ENCODE measurements at regions not wholly inside any gene's neighbourhood (a gene's known extent, or its start where the extent isn't known, plus 50 kb on each side); places are given as distances from the start of the nearest gene placed in this dataset.
"Not testable (repeated sequence)": the region's sequence is repeated elsewhere in the genome, so short reads cannot be mapped to it uniquely, and the experiment has no call there.

DNA sequence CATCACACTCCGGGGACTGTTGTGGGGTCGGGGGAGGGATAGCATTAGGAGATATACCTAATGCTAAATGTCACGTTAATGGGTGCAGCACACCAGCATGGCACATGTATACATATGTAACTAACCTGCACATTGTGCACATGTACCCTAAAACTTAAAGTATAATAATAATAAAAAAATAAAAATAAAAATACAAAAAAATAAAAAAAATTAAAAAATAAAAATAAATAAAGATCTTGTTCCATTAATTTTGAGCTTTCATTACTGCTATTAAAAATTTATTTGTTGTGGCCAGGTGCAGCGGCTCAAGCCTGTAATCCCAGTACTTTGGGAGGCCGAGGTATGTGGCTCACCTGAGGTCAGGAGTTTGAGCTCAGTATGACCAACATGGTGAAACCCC is 201.8 kb upstream of the TRPC4 start:
- not testable (repeated sequence) for H3K9me3 ChIP-seq (ENCODE audit: control insufficient read depth in 1 of 2, low read length in 2 of 2); H3K27ac ChIP-seq (ENCODE audit: low read length); H3K4me1 ChIP-seq (ENCODE audit: control insufficient read depth in 1 of 2, insufficient read depth in 2 of 2, low read length in 2 of 2); H3K36me3 ChIP-seq (ENCODE audit: control insufficient read depth in 1 of 2, insufficient read depth in 2 of 2, low read length in 2 of 2); H3K27me3 ChIP-seq (ENCODE audit: low read depth, low read length); H3K4me3 ChIP-seq (ENCODE audit: low read depth in 1 of 2, low read length in 2 of 2)

DNA sequence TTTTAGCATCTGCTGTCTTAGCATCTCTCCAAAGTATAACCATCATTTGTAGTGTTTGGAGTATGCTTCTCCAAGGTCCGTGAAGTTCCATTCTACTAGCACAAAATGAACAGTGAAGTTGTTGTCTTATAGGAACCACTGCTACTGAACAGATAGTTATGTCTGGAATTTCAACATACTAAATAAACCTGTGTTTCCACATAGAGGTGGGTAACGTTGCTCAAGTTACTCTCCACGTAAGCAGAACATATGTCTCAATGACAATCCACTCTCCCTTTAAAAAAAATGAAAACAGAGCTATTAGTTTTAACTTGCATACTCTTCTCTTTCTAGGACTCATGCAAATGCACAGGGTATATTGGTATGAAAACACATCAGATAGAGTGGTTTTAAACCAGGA is 184.3 kb upstream of the TRPC4 start:
- H3K4me3 ChIP-seq (ENCODE audit: low read depth in 1 of 2, low read length in 2 of 2), result no peak overlapping the region
- no peak overlapping the region for H3K27ac ChIP-seq (ENCODE audit: low read length)
- no peaks in the 10 kb centered on the region for H3K9me3 ChIP-seq (ENCODE audit: control insufficient read depth in 1 of 2, low read length in 2 of 2)
- H3K27me3 ChIP-seq (ENCODE audit: low read depth, low read length), result no peaks in the 10 kb centered on the region
- no peaks in the 10 kb centered on the region for H3K4me1 ChIP-seq (ENCODE audit: control insufficient read depth in 1 of 2, insufficient read depth in 2 of 2, low read length in 2 of 2)
- H3K36me3 ChIP-seq (ENCODE audit: control insufficient read depth in 1 of 2, insufficient read depth in 2 of 2, low read length in 2 of 2), result no peaks in the 10 kb centered on the region

DNA sequence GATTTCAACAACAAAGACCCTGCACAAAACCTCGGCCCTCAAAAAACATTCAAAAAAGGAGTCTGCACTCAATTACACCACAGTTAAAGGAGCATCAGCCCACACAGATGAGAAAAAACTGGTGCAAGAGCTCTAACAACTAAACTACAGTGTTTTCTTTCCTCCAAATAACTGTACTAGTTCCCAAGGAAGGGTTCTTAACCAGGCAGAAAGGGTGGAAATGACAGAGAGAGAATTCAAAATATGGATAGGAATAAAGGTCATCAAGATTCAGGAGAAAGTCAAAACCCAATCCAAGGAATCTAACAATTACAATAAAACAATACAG is 176.4 kb upstream of the TRPC4 start:
- Histone ChIP-seq H3K27me3 (ENCODE audit: low read depth, low read length) (no peaks in the 10 kb centered on the region), H3K27ac (ENCODE audit: low read length) (no peak overlapping the region), H3K36me3 (ENCODE audit: control insufficient read depth in 1 of 2, insufficient read depth in 2 of 2, low read length in 2 of 2) (peaks cover 0 to 5% of the 10 kb centered on the region in 2 donors), H3K4me3 (ENCODE audit: low read depth in 1 of 2, low read length in 2 of 2) (no peak overlapping the region), H3K4me1 (ENCODE audit: control insufficient read depth in 1 of 2, insufficient read depth in 2 of 2, low read length in 2 of 2) (no peaks in the 10 kb centered on the region), H3K9me3 (ENCODE audit: control insufficient read depth in 1 of 2, low read length in 2 of 2) (no peaks in the 10 kb centered on the region)

DNA sequence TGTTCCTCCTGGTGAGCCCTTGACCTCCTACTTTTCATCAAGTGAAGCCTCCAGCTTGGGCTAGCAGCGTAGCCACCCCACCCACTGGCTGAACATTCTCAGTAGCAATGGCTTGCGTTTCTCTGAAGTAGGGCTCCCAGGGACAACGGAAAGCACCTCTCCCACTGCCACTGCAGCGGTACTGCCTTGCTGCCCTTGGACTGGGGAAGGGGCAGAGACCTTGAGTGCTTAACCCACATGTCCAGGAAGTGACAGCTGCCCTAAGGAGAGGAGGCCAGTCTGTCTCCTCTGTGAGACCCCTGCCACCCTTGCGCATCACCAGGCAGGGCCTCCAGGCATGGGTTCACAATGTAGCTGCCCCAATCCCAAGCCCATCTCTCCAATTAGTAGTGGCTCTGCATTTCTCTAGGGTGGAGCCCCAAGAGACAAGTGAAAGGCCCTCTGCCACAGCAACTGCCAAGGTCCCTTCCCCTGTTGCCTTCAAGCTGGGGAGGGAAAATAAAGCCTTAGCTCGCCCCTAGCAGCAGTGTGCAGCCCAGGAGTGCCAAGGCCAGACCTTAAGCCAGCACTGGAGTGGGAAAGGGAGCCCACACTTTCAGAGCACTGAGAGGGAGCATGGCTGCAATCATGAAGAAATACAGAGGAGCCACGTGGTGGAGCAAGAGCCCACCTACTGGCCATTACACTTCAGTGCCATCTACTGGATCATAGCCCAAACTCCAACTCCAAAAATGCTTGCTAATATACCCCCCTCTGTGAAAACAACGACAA is 175.9 kb upstream of the TRPC4 start:
- Histone ChIP-seq H3K9me3 (ENCODE audit: control insufficient read depth in 1 of 2, low read length in 2 of 2) (no peaks in the 10 kb centered on the region), H3K27ac (ENCODE audit: low read length) (no peak overlapping the region), H3K4me3 (ENCODE audit: low read depth in 1 of 2, low read length in 2 of 2) (no peak overlapping the region), H3K27me3 (ENCODE audit: low read depth, low read length) (no peaks in the 10 kb centered on the region), H3K4me1 (ENCODE audit: control insufficient read depth in 1 of 2, insufficient read depth in 2 of 2, low read length in 2 of 2) (no peaks in the 10 kb centered on the region), H3K36me3 (ENCODE audit: control insufficient read depth in 1 of 2, insufficient read depth in 2 of 2, low read length in 2 of 2) (peaks cover 0 to 5% of the 10 kb centered on the region in 2 donors)

DNA sequence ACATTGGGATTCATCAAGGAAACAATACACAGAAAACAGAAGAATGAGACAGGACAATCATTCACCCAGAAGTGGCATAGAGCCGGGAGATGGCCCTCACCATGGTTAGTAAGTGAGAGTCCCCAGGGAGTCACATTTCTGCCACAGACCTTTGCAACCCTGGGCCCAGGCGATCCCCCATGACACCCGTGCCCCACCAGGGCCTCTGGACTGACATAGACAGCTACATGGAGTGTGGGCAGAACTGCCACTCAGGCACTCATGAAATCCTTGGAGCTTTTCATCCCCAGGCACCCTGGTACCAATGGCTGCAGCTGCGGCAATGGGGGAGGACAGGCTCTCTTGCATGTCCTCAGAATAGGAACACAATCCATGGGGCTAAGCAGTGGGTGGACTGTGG is 174.5 kb upstream of the TRPC4 start:
- H3K27ac ChIP-seq (ENCODE audit: low read length), result no peak overlapping the region
- no peaks in the 10 kb centered on the region for H3K4me1 ChIP-seq (ENCODE audit: control insufficient read depth in 1 of 2, insufficient read depth in 2 of 2, low read length in 2 of 2)
- peaks cover 0 to 5% of the 10 kb centered on the region in 2 donors for H3K36me3 ChIP-seq (ENCODE audit: control insufficient read depth in 1 of 2, insufficient read depth in 2 of 2, low read length in 2 of 2)
- H3K27me3 ChIP-seq (ENCODE audit: low read depth, low read length), result no peaks in the 10 kb centered on the region
- no peaks in the 10 kb centered on the region for H3K9me3 ChIP-seq (ENCODE audit: control insufficient read depth in 1 of 2, low read length in 2 of 2)
- H3K4me3 ChIP-seq (ENCODE audit: low read depth in 1 of 2, low read length in 2 of 2), result no peak overlapping the region

DNA sequence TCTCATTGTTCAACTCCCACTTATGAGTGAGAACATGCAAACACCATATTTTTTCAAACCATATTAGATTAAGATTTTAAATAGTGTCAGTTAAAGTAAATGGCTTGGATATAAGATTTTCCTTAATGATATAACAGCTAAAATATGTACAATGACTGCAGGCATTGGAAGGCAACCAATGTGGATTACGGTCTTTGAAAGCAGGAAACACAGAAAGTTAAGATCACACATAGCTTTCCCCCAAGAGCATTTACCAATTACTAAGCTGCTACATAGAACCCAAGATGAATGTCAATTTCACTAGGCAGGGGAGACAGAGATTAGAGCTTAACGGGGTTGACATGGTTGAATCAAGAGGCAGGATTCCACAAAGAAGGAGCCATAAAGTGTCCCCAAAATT is 173.2 kb upstream of the TRPC4 start:
- H3K9me3 ChIP-seq (ENCODE audit: control insufficient read depth in 1 of 2, low read length in 2 of 2), result no peaks in the 10 kb centered on the region
- no peak overlapping the region for H3K27ac ChIP-seq (ENCODE audit: low read length)
- peaks cover 0 to 5% of the 10 kb centered on the region in 2 donors for H3K36me3 ChIP-seq (ENCODE audit: control insufficient read depth in 1 of 2, insufficient read depth in 2 of 2, low read length in 2 of 2)
- no peaks in the 10 kb centered on the region for H3K4me1 ChIP-seq (ENCODE audit: control insufficient read depth in 1 of 2, insufficient read depth in 2 of 2, low read length in 2 of 2)
- no peaks in the 10 kb centered on the region for H3K27me3 ChIP-seq (ENCODE audit: low read depth, low read length)
- no peak overlapping the region for H3K4me3 ChIP-seq (ENCODE audit: low read depth in 1 of 2, low read length in 2 of 2)

DNA sequence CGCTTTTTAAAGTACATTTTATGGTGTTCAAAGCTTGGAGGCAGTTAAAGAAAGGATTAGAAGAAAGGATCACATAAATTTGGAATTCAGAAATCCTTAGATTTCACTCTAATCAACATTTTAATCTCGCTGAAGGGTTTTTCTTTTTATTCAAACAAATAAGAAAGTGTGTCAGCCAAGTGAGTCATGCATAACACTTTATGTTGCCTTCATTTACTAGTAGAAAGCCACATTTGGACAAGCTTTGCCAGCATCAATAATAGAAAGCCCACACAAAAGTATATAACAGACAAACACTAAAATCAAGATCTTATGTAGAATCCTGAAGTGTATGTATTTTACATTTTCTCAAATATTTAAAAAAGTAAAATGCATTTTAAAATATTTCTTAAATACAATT is 154.9 kb upstream of the TRPC4 start:
- Histone ChIP-seq H3K36me3 (ENCODE audit: control insufficient read depth in 1 of 2, insufficient read depth in 2 of 2, low read length in 2 of 2) (no peaks in the 10 kb centered on the region), H3K27ac (ENCODE audit: low read length) (no peak overlapping the region), H3K9me3 (ENCODE audit: control insufficient read depth in 1 of 2, low read length in 2 of 2) (peaks cover 7 to 14% of the 10 kb centered on the region in 2 donors), H3K27me3 (ENCODE audit: low read depth, low read length) (no peaks in the 10 kb centered on the region), H3K4me1 (ENCODE audit: control insufficient read depth in 1 of 2, insufficient read depth in 2 of 2, low read length in 2 of 2) (no peaks in the 10 kb centered on the region), H3K4me3 (ENCODE audit: low read depth in 1 of 2, low read length in 2 of 2) (no peak overlapping the region)

DNA sequence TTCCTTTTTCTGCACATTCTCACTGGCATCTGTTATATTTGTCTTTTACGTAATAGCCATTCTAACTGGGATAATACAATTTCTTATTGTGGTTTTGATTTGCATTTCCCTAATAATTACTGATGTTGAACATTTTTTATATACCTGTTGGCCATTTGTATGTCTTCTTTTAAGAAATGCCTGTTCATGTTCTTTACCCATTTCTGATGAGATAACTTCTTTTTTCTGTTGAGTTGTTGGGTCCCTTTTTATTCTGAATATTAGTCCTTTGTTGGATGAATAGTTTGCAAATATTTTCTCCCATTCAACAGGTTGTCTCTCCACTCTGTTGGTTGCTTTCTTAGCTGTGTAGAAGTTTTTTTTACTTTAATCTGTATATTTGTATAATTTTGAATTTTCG is 147.7 kb upstream of the TRPC4 start:
- no peaks in the 10 kb centered on the region for H3K4me1 ChIP-seq (ENCODE audit: control insufficient read depth in 1 of 2, insufficient read depth in 2 of 2, low read length in 2 of 2)
- no peak overlapping the region for H3K27ac ChIP-seq (ENCODE audit: low read length)
- H3K27me3 ChIP-seq (ENCODE audit: low read depth, low read length), result no peaks in the 10 kb centered on the region
- peaks cover 7 to 17% of the 10 kb centered on the region in 2 donors for H3K9me3 ChIP-seq (ENCODE audit: control insufficient read depth in 1 of 2, low read length in 2 of 2)
- H3K4me3 ChIP-seq (ENCODE audit: low read depth in 1 of 2, low read length in 2 of 2), result no peak overlapping the region
- H3K36me3 ChIP-seq (ENCODE audit: control insufficient read depth in 1 of 2, insufficient read depth in 2 of 2, low read length in 2 of 2), result no peaks in the 10 kb centered on the region

DNA sequence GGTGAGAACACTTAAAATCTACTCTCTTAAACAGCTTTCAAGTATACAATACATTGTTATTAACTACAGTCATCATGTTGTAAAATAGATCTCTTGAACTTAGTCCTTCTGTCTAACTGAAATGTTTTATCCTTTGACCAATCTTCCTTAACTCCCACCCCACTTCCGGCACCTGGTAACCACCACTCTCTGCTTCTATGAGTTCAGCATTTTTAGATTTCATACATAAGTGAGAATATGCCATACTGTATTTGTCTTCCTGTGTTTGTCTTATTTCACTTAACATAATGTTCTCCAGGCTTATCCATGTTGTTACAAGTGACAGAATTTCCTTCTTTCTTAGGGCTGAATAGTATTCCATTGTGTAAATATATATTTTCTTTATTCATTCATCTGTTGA is 144.1 kb upstream of the TRPC4 start:
- H3K9me3 ChIP-seq (ENCODE audit: control insufficient read depth in 1 of 2, low read length in 2 of 2), result peaks cover 0 to under 1% of the 10 kb centered on the region in 2 donors
- H3K4me1 ChIP-seq (ENCODE audit: control insufficient read depth in 1 of 2, insufficient read depth in 2 of 2, low read length in 2 of 2), result no peaks in the 10 kb centered on the region
- H3K4me3 ChIP-seq (ENCODE audit: low read depth in 1 of 2, low read length in 2 of 2), result no peak overlapping the region
- H3K27me3 ChIP-seq (ENCODE audit: low read depth, low read length), result no peaks in the 10 kb centered on the region
- H3K27ac ChIP-seq (ENCODE audit: low read length), result no peak overlapping the region
- H3K36me3 ChIP-seq (ENCODE audit: control insufficient read depth in 1 of 2, insufficient read depth in 2 of 2, low read length in 2 of 2), result no peaks in the 10 kb centered on the region

DNA sequence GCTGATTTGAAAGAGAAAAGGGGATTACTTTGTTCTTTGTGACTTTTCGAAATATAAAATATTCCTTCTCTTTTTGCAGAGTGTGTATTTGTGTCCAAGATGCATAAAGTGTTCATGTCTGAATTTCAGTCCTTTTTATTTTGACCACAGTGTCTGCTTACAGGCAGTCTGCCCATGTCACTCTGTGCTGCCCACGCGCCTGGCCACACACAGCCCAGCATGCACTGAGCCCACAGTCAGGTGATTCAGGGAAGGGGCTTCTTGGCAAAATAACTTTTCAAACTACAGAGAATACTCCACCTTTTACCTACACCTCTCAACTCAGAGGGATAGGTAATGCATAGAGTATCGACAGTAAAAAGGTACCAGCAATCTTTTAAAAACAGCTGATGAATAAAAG is 142.5 kb upstream of the TRPC4 start:
- Histone ChIP-seq H3K36me3 (ENCODE audit: control insufficient read depth in 1 of 2, insufficient read depth in 2 of 2, low read length in 2 of 2) (no peaks in the 10 kb centered on the region), H3K27ac (ENCODE audit: low read length) (no peak overlapping the region), H3K9me3 (ENCODE audit: control insufficient read depth in 1 of 2, low read length in 2 of 2) (no peaks in the 10 kb centered on the region), H3K27me3 (ENCODE audit: low read depth, low read length) (no peaks in the 10 kb centered on the region), H3K4me3 (ENCODE audit: low read depth in 1 of 2, low read length in 2 of 2) (no peak overlapping the region), H3K4me1 (ENCODE audit: control insufficient read depth in 1 of 2, insufficient read depth in 2 of 2, low read length in 2 of 2) (no peaks in the 10 kb centered on the region)

DNA sequence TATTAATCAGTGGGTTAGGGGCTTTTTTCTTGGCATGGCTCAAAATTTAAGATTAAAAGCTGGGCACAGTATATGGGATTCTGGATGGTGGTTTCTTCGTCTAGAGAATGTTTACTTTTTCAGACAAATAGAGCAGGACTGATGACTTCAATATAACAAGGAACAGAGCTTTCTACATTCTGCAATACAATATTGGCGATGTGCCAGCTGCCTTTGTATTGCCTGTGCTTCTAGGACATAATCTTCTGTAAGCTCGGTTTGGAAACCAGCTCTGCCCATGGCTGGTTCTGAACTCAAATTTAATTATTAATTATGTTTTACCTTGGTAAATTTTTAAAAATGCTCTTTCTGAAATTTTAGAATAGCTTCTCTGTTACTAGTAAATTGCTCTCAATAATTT is 139.1 kb upstream of the TRPC4 start:
- Histone ChIP-seq H3K4me3 (ENCODE audit: low read depth in 1 of 2, low read length in 2 of 2) (no peak overlapping the region), H3K9me3 (ENCODE audit: control insufficient read depth in 1 of 2, low read length in 2 of 2) (no peaks in the 10 kb centered on the region), H3K27me3 (ENCODE audit: low read depth, low read length) (no peaks in the 10 kb centered on the region), H3K27ac (ENCODE audit: low read length) (no peak overlapping the region), H3K4me1 (ENCODE audit: control insufficient read depth in 1 of 2, insufficient read depth in 2 of 2, low read length in 2 of 2) (no peaks in the 10 kb centered on the region), H3K36me3 (ENCODE audit: control insufficient read depth in 1 of 2, insufficient read depth in 2 of 2, low read length in 2 of 2) (no peaks in the 10 kb centered on the region)

DNA sequence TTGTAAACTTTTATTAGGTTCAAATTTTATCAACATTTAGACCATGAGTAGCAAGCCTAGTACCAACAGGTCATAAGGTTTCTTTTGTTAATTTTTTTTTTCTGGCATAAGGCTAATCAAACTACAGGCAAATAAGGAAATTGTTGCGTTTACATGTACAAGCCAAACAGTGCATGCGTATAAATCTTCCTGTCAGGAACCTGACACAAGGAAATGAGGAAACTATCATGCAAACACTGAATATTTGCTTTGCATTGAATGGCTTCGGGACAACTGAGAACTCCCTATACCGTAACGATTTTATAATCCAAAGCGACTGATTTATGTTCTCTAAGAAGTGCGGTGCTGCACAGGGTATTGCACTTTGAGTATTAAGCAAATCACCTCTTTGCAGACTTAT is 133.0 kb upstream of the TRPC4 start:
- Histone ChIP-seq H3K9me3 (ENCODE audit: control insufficient read depth in 1 of 2, low read length in 2 of 2) (no peaks in the 10 kb centered on the region), H3K4me3 (ENCODE audit: low read depth in 1 of 2, low read length in 2 of 2) (no peak overlapping the region), H3K27me3 (ENCODE audit: low read depth, low read length) (no peaks in the 10 kb centered on the region), H3K27ac (ENCODE audit: low read length) (no peak overlapping the region), H3K4me1 (ENCODE audit: control insufficient read depth in 1 of 2, insufficient read depth in 2 of 2, low read length in 2 of 2) (no peaks in the 10 kb centered on the region), H3K36me3 (ENCODE audit: control insufficient read depth in 1 of 2, insufficient read depth in 2 of 2, low read length in 2 of 2) (no peaks in the 10 kb centered on the region)

Measured in muscle layer of duodenum (tissue), 2 donors.